Breast epithelium (tissue), 3 donors: ENCODE measurements at regions not wholly inside any gene's neighbourhood (a gene's known extent, or its start where the extent isn't known, plus 50 kb on each side); places are given as distances from the start of the nearest gene placed in this dataset.

Source experiments
- POLR2A ChIP-seq: fragments of 450-650 bp; IDR thresholded peaks from one replicate; pipeline ENCODE4 v1.6.1; 2016; ENCODE audit warnings: antibody characterized with exemption, mild to moderate bottlenecking, moderate library complexity
- POLR2AphosphoS5 ChIP-seq, 3 donors: sonication (generic); formaldehyde crosslinking; IDR thresholded peaks; one replicate each; pipeline ENCODE4 v1.6.1; 2017; ENCODE audit warnings: antibody characterized with exemption in 3 of 3
- TF ChIP-seq, protein P1 (sequence below), 3 donors: fragments of 450-650 bp; IDR thresholded peaks; one replicate each; pipeline ENCODE4 v1.5.1; 2016 to 2017; ENCODE audit warnings: antibody characterized with exemption in 3 of 3, mild to moderate bottlenecking in 3 of 3, moderate library complexity in 3 of 3

DNA sequence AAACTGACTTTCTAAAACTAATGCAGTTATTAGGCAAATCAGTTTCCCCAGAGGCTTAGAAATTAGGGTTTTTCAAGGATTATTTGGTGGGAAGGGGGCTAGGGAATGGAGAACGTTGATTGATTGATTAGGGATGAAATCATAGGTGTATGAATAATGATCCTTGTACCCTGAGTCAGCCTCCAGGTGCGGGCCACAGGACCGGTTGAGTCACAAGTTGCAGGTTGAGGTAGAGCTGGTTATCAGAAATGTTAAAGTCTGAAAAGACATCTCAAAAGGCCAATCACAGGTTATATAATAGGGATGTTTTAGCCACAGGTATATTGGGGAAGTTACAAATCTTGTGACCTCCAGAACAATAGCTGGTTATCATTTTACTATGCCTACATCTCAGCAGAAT is 341.8 kb upstream of the GULP1 start:
- no peak for TF ChIP-seq POLR2A
- no peak for TF ChIP-seq POLR2AphosphoS5 (IDR thresholded peaks at IDR 0.05)
- TF ChIP-seq, protein P1, sequence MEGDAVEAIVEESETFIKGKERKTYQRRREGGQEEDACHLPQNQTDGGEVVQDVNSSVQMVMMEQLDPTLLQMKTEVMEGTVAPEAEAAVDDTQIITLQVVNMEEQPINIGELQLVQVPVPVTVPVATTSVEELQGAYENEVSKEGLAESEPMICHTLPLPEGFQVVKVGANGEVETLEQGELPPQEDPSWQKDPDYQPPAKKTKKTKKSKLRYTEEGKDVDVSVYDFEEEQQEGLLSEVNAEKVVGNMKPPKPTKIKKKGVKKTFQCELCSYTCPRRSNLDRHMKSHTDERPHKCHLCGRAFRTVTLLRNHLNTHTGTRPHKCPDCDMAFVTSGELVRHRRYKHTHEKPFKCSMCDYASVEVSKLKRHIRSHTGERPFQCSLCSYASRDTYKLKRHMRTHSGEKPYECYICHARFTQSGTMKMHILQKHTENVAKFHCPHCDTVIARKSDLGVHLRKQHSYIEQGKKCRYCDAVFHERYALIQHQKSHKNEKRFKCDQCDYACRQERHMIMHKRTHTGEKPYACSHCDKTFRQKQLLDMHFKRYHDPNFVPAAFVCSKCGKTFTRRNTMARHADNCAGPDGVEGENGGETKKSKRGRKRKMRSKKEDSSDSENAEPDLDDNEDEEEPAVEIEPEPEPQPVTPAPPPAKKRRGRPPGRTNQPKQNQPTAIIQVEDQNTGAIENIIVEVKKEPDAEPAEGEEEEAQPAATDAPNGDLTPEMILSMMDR (IDR thresholded peaks at IDR 0.05), result no peak
